ENCODE measurements at regions not wholly inside any gene's neighbourhood (a gene's known extent, or its start where the extent isn't known, plus 50 kb on each side); places are given as distances from the start of the nearest gene placed in this dataset.

DNA sequence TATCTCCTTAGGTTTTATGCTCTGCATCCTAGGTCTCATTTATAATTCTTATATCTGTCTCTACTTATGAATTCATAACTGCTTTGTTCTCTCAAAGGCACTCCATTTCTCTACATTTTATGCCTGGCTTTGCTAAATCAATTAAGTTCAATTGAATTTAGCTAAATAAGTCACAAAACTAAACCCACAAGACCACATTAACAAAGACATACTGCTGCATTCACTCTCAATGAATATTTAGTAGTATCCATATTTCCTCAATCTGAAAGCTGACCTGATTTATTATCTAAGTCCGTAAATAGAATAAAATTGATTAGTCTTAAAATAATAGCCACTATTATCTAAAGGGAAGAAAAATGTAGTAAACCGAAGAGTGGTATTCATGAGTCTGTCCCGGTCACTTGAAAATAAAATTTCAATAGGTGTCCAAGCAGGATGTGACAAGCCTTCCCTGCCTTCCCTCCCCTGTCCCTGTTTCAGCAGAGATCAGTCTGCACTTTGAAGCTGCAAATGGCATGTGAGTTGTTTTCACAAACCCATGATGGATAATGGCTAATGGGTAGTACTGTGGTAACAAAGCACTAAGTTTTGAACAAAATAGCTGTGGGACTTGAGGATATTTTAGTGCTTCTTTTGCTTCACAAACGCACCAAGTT is 295.0 kb upstream of the NCAM2 start:
- 67% methylated on average over 4 of the region's 4 CpGs for WGBS
- Histone ChIP-seq H3K36me3 (no peaks in the 10 kb centered on the region), H3K27me3 (no peaks in the 10 kb centered on the region), H3K9me3 (no peaks in the 10 kb centered on the region), H3K27ac (no peak overlapping the region), H3K4me1 (no peaks in the 10 kb centered on the region), H3K4me3 (no peak overlapping the region)
- TF ChIP-seq EP300 (IDR thresholded peaks at IDR 0.05): no peak
- no peak for DNase-seq (ENCODE audit: low spot score in 2 of 2)

DNA sequence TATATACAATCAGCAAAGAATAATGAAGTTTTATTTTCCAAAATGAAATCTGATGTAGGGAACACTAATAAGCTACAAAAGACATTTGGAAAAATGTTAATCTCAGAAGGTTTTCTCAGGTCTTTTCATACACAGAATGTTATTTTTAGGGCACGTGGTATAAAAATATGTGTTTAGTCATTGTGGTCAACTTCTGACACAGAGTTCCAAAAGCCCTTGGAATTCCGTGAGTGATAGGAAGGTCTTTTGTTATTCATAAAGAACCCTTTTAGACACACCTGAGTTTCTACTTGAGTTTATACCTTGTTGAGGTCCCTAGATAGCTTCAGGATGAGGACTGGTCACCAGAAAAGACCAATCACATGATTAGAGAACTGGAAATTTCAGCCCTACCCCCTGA is 277.6 kb upstream of the NCAM2 start:
- H3K27ac ChIP-seq: no peak overlapping the region
- no peaks in the 10 kb centered on the region for H3K27me3 ChIP-seq
- H3K9me3 ChIP-seq: no peaks in the 10 kb centered on the region
- no peak for DNase-seq (ENCODE audit: low spot score in 2 of 2)
- no peaks in the 10 kb centered on the region for H3K36me3 ChIP-seq
- TF ChIP-seq, protein P1, sequence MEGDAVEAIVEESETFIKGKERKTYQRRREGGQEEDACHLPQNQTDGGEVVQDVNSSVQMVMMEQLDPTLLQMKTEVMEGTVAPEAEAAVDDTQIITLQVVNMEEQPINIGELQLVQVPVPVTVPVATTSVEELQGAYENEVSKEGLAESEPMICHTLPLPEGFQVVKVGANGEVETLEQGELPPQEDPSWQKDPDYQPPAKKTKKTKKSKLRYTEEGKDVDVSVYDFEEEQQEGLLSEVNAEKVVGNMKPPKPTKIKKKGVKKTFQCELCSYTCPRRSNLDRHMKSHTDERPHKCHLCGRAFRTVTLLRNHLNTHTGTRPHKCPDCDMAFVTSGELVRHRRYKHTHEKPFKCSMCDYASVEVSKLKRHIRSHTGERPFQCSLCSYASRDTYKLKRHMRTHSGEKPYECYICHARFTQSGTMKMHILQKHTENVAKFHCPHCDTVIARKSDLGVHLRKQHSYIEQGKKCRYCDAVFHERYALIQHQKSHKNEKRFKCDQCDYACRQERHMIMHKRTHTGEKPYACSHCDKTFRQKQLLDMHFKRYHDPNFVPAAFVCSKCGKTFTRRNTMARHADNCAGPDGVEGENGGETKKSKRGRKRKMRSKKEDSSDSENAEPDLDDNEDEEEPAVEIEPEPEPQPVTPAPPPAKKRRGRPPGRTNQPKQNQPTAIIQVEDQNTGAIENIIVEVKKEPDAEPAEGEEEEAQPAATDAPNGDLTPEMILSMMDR (IDR thresholded peaks at IDR 0.05): no peak
- no peak for TF ChIP-seq POLR2A (IDR thresholded peaks at IDR 0.05)
- no peak overlapping the region for H3K4me3 ChIP-seq
- H3K4me1 ChIP-seq: no peaks in the 10 kb centered on the region
- WGBS: 81% methylated on average over 2 of the region's 2 CpGs

DNA sequence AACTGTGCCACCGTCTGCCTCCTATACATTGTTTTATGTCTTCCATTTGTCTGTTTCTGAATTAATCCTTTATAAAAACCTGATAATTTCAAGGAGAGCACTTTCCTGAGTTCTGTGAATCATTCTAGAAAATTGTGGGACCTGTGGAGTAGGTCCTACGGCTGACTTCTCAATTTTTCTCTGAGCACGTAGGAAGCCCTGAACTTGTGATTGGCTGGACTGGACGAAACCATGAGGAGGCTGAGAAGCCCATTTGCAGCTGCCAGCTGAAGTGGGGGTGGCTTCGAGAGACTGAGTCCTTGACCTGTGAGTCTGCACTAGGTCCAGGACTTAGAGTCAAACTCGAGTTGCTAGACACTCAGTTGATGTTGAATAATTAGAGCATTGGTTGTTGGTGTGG is 277.1 kb upstream of the NCAM2 start:
- no peaks in the 10 kb centered on the region for H3K36me3 ChIP-seq
- 81% methylated on average over 6 of the region's 6 CpGs for WGBS
- H3K4me1 ChIP-seq: no peaks in the 10 kb centered on the region
- H3K27ac ChIP-seq: no peak overlapping the region
- no peak overlapping the region for H3K4me3 ChIP-seq
- no peaks in the 10 kb centered on the region for H3K27me3 ChIP-seq
- no peaks in the 10 kb centered on the region for H3K9me3 ChIP-seq
- DNase-seq (ENCODE audit: low spot score in 2 of 2): no peak
- TF ChIP-seq, protein P1 (IDR thresholded peaks at IDR 0.05): no peak
- no peak for TF ChIP-seq POLR2A (IDR thresholded peaks at IDR 0.05)
- no peak for TF ChIP-seq EP300 (IDR thresholded peaks at IDR 0.05)
- TF ChIP-seq POLR2AphosphoS5 (IDR thresholded peaks at IDR 0.05): no peak

DNA sequence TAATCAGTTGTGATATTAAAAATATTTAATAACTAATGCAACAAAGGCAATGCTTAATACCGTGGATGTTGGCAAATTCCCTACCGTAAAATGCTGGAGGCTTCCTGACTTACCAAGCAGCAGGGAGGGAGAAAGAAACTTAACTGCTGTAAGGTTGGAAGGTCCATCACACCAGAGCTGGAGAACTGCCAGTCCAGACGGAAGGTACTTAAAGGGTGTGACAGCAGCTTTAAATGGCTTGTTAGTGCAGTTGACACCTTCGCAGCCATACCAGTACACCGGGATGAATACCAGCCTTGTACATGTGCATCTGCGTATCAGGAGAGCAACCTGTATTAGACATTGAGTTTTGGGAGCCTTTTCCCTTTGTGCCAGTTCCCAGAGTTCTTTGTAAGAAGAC is 269.5 kb upstream of the NCAM2 start:
- no peaks in the 10 kb centered on the region for H3K4me1 ChIP-seq
- H3K9me3 ChIP-seq: no peaks in the 10 kb centered on the region
- WGBS: 74% methylated on average over 6 of the region's 6 CpGs
- no peak for TF ChIP-seq POLR2A (IDR thresholded peaks at IDR 0.05)
- TF ChIP-seq, protein P1 (IDR thresholded peaks at IDR 0.05): no peak
- no peak for TF ChIP-seq POLR2AphosphoS5 (IDR thresholded peaks at IDR 0.05)
- TF ChIP-seq EP300 (IDR thresholded peaks at IDR 0.05): no peak
- no peaks in the 10 kb centered on the region for H3K27me3 ChIP-seq
- H3K36me3 ChIP-seq: no peaks in the 10 kb centered on the region
- no peak overlapping the region for H3K4me3 ChIP-seq
- no peak for DNase-seq (ENCODE audit: low spot score in 2 of 2)
- H3K27ac ChIP-seq: no peak overlapping the region

DNA sequence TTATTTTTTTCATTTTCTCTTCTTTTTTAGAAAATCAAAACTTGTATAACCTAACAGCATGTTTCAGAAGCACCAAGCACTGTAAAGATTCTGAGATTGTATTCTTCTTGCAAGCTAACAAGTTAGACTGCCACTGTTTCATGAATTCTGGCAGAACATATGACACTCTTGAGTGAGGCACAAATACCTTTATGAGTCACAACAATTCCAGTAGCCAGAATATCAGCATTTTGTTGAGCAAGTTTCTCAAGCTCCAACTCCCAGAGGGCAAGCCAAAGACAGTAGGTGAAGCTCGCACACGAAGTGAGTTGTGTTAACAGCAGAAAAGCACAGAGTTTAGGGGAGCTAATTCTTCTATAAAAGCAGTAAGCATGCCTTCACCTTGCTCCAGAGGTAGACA is 268.8 kb upstream of the NCAM2 start:
- Histone ChIP-seq H3K36me3 (no peaks in the 10 kb centered on the region), H3K4me1 (no peaks in the 10 kb centered on the region), H3K27me3 (no peaks in the 10 kb centered on the region), H3K27ac (no peak overlapping the region), H3K9me3 (no peaks in the 10 kb centered on the region), H3K4me3 (no peak overlapping the region)
- no peak for DNase-seq (ENCODE audit: low spot score in 2 of 2)
- TF ChIP-seq EP300 (IDR thresholded peaks at IDR 0.05): no peak
- 57% methylated on average over 2 of the region's 2 CpGs for WGBS

DNA sequence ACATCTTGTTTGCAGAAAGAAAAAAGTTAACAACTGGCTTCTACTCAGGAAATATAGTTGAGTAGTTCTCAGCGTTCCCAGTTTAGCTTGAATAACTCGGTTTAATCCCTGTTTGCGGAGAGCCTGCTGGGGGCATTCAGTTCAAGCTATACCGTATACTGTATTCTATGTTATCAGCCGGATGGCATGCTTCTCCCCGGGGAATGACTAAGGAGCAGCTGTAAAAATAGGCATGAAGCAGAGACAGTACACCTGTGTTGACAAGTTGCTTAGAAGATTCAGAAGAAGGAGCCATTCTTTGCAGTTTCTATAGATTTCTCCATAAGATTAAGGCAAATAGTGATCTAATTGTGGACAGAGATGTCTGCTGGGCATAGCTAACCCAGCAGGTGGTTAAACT is 267.8 kb upstream of the NCAM2 start:
- H3K27ac ChIP-seq: no peak overlapping the region

More for the DNA sequence above, 267.8 kb upstream of the NCAM2 start:
- Histone ChIP-seq H3K4me1 (no peaks in the 10 kb centered on the region), H3K27me3 (no peaks in the 10 kb centered on the region), H3K4me3 (no peak overlapping the region), H3K36me3 (no peaks in the 10 kb centered on the region), H3K9me3 (no peaks in the 10 kb centered on the region)
- TF ChIP-seq POLR2A (IDR thresholded peaks at IDR 0.05) (no peak), POLR2AphosphoS5 (IDR thresholded peaks at IDR 0.05) (no peak), EP300 (IDR thresholded peaks at IDR 0.05) (no peak)
- TF ChIP-seq, protein P1 (IDR thresholded peaks at IDR 0.05): no peak
- 76% methylated on average over 6 of the region's 6 CpGs for WGBS
- no peak for DNase-seq (ENCODE audit: low spot score in 2 of 2)
